Aorta (tissue), 5 donors: ENCODE measurements at regions not wholly inside any gene's neighbourhood (a gene's known extent, or its start where the extent isn't known, plus 50 kb on each side); places are given as distances from the start of the nearest gene placed in this dataset.

Source experiments
- ATAC-seq: fragments of 200-7000 bp; cut with Tn5 transposase; one replicate; pipeline ENCODE4 v1.9.1; 2022; ENCODE audit warnings: moderate library complexity; ENCODE audit not compliant: low FRiP score
- DNase-seq, 2 donors: peaks; one replicate each; pipeline ENCODE4 v3.0.0-alpha.2; 2020
- H3K27ac ChIP-seq, 2 donors: one replicate each; pipeline ENCODE4 v1.5.1; 2013; ENCODE audit warnings: low read length in 2 of 2, mild to moderate bottlenecking in 2 of 2, moderate library complexity in 2 of 2, control low read depth in 1 of 2, inconsistent platforms in 1 of 2, low read depth in 1 of 2
- H3K27me3 ChIP-seq, 2 donors: one replicate each; pipeline ENCODE4 v1.6.1; 2013; ENCODE audit warnings: control low read depth in 1 of 2, low read length in 1 of 2, mild to moderate bottlenecking in 1 of 2, moderate library complexity in 1 of 2; ENCODE audit not compliant: insufficient read depth in 2 of 2, control insufficient read depth in 1 of 2
- H3K36me3 ChIP-seq, 2 donors: one replicate each; pipeline ENCODE4 v1.6.1; 2013; ENCODE audit warnings: control low read depth in 1 of 2, low read length in 1 of 2, mild to moderate bottlenecking in 1 of 2; ENCODE audit not compliant: insufficient read depth in 2 of 2, control insufficient read depth in 1 of 2
- H3K4me1 ChIP-seq, 2 donors: one replicate each; pipeline ENCODE4 v1.6.1; 2013; ENCODE audit warnings: low read length in 2 of 2, control low read depth in 1 of 2, mild to moderate bottlenecking in 1 of 2, moderate library complexity in 1 of 2; ENCODE audit not compliant: insufficient read depth in 2 of 2, control insufficient read depth in 1 of 2
- H3K4me3 ChIP-seq, 2 donors: one replicate each; pipeline ENCODE4 v1.5.1; 2013; ENCODE audit warnings: low read length in 2 of 2, control low read depth in 1 of 2, mild to moderate bottlenecking in 1 of 2
- H3K9me3 ChIP-seq: one replicate; pipeline ENCODE4 v1.6.1; 2013; ENCODE audit warnings: mild to moderate bottlenecking, low read length; ENCODE audit not compliant: control insufficient read depth
- WGBS, 2 donors: extraction: QIAGEN DNeasy Blood & Tissue Kit; methylation state at CpG; one replicate each; pipeline ENCODE4 v1.1.7; 2013; 5-methylcytosine and 5-hydroxymethylcytosine counted together
- intact Hi-C, 2 donors: fragments of 100-400 bp; cut with DNase I; formaldehyde crosslinking; loops; one replicate each; pipeline versions ENCODE4 v1.14.2 to v1.15.0; 2022
- donor health status: healthy with polysubstance abuse.
- donor health status: Bipolar disorder and iron deficiency.
- donor health status: DM: no; HTN: no; CAD: no.
- donor health status: DM: no; HTN: no; CAD: no.
- donor health status: DM: yes; HTN: yes; CAD: no.

DNA sequence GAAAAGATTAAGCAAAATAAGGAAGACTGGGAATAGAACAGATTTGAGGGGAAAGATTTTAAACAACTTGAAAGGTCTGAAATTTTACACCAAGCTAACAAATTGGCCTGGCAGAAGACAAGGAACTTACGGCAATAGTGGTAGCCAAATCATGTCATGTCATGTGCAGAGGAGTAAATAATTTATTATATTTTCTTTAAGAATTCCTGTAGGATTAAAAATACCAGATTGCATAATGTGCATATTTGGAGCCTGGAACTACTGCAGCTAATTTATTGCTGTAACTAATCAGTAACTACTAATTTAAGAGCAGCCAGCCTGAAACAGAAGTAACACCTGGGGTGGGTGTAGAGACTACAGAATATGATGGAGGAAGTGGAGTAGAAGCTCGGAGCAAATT, 334.3 kb downstream of the TGFB2 start:
- no peaks in the 10 kb centered on the region for H3K27me3 ChIP-seq
- no peaks in the 10 kb centered on the region for H3K9me3 ChIP-seq
- ATAC-seq = no peak
- intact Hi-C loops = no loop called here
- no peak overlapping the region for H3K4me3 ChIP-seq
- H3K36me3 ChIP-seq = no peaks in the 10 kb centered on the region
- H3K27ac ChIP-seq = no peak overlapping the region
- WGBS, 2 donors = 79 to 92% methylated on average over 2 of the region's 2 CpGs
- H3K4me1 ChIP-seq = no peaks in the 10 kb centered on the region
- DNase-seq = no peak

DNA sequence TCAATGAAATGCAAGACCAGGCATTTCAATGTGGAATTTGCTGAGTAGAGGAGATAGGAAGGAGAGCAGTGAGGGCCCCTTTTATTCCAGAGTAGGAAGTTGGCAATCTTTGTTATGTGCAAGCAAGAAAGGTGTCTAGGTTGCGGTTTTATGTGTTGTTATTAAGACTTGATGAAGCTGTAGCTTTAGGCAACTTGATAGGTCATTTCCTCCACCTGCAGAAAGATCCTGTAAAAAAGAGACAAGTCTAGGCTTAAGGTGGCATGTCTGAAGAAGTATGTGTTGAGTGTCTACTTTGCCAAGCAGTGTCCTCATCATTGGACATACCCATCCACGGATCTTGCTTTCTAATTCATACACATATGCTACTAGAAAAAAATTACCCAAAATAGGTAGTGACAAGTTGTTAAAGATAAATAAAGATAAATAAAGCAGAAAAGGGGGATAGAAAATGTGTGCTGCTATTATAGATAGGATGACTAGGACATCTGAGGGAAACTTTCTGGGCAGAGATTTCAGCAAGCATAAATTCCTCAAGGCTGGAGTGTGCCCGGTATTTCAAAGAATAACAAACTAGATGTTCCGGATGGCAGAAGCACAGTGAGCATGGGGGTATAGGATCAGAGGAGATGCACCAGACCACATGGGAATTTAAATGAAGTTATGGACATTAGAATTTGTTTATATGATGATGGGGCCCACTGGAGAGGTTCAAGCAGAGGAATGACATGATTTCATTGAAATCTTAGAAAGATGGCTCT, 335.0 kb downstream of the TGFB2 start:
- intact Hi-C loops = no loop called here
- H3K27ac ChIP-seq = no peak overlapping the region

DNA sequence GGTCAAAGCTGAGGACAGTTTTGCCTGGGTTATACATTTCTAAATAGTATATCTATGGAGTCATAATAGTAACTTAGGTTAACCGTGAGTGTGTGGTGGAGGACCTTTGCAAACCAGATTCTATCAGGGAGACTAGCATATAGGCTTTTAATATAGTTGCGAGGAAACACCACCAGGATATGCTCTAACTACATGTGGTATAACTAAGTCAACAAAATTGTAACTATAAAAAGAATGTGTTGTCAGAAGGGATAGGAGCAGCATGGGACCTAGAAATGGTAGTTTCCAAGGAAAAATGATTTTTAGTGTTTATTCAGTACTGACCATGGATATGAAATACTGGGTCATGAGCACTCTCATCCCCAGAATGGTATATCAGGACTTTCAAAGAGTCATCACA, 338.1 kb downstream of the TGFB2 start:
- H3K9me3 ChIP-seq = no peaks in the 10 kb centered on the region
- H3K4me1 ChIP-seq = no peaks in the 10 kb centered on the region
- no peak for ATAC-seq
- H3K36me3 ChIP-seq = no peaks in the 10 kb centered on the region
- intact Hi-C loops = no loop called here
- WGBS, 2 donors = 45 to 67% methylated on average over 2 of the region's 2 CpGs
- DNase-seq = no peak
- H3K4me3 ChIP-seq = no peak overlapping the region
- no peak overlapping the region for H3K27ac ChIP-seq
- no peaks in the 10 kb centered on the region for H3K27me3 ChIP-seq

More for the DNA sequence above, 335.0 kb downstream of the TGFB2 start:
- WGBS, 2 donors = 48 to 52% methylated on average over 4 of the region's 4 CpGs
- H3K4me1 ChIP-seq = no peaks in the 10 kb centered on the region
- H3K27me3 ChIP-seq = no peaks in the 10 kb centered on the region
- H3K9me3 ChIP-seq = no peaks in the 10 kb centered on the region
- no peaks in the 10 kb centered on the region for H3K36me3 ChIP-seq
- ATAC-seq (no peak), DNase-seq (no peak)
- H3K4me3 ChIP-seq = no peak overlapping the region

DNA sequence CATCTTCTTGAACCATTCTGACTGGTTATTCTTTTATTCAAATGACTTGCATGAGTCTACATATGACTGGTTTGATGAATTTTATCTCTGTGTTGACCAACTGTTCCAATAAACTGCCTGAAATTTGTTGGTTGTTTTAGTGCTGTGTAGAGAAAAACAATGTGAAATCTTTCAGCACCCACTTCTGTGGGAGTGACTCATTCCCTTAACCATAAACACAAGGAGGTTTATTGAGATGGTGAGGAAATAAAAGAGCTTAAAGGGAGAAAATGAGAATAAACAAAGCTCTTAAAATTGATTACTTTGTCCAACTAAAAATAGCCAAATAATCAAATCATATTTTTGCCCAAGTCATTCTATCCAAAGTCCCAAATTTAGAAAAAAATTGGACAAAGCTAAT, 341.1 kb downstream of the TGFB2 start:
- Histone ChIP-seq H3K9me3 (peaks cover 2% of the 10 kb centered on the region), H3K27me3 (no peaks in the 10 kb centered on the region), H3K27ac (no peak overlapping the region), H3K4me1 (no peaks in the 10 kb centered on the region), H3K36me3 (no peaks in the 10 kb centered on the region), H3K4me3 (no peak overlapping the region)
- ATAC-seq (no peak), DNase-seq (no peak)
- intact Hi-C loops = no loop called here

DNA sequence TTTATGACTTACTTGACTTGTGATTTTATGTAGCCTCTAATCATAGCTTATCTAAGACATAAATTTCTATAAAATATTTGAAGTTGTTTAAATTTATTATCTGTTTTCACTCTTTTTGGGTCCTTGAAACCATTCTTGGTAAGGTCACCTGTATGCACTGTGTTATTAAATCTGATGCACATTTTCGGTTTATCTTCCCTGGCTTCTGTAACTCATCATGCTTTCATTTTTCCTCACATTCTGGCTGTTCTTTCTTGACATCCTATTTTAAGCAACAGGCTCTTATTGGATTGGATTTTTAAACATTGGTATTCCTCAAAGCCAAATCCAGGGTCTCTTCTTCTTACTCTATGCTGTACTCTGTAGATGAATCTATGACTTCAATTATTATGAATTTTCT, 341.6 kb downstream of the TGFB2 start:
- H3K4me3 ChIP-seq = no peak overlapping the region
- no peaks in the 10 kb centered on the region for H3K27me3 ChIP-seq
- peaks cover 2% of the 10 kb centered on the region for H3K9me3 ChIP-seq
- H3K36me3 ChIP-seq = no peaks in the 10 kb centered on the region
- intact Hi-C loops = no loop called here
- no peak overlapping the region for H3K27ac ChIP-seq
- no peak for DNase-seq
- 93 to 94% methylated on average over 1 of the region's 1 CpG for WGBS, 2 donors
- ATAC-seq = no peak
- H3K4me1 ChIP-seq = no peaks in the 10 kb centered on the region

DNA sequence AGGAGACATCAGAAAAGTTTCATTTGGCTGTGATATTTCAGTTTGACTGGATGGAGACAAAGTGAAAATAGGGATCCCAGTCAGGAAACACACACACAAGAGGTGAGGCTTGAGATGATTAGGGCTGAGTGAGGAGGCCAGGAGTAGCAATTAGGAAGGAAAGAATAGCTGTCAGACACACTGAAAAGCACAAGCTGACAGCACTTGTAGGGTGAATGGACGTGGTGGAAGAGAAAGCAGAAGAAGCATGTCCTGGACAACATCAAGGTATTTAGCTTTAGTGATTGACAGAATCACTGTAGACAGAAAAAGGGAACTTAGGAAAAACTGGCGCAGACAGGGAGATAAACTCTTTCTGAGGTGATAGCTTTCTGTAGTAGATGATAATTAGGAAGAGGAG, 347.7 kb downstream of the TGFB2 start:
- Histone ChIP-seq H3K27ac (no peak overlapping the region), H3K4me3 (no peak overlapping the region), H3K4me1 (peaks cover 0 to 4% of the 10 kb centered on the region in 2 donors), H3K36me3 (no peaks in the 10 kb centered on the region), H3K9me3 (peaks cover 2% of the 10 kb centered on the region), H3K27me3 (no peaks in the 10 kb centered on the region)
- ATAC-seq (no peak), DNase-seq (no peak)
- WGBS, 2 donors = 91 to 95% methylated on average over 2 of the region's 2 CpGs
- intact Hi-C loops = no loop called here

DNA sequence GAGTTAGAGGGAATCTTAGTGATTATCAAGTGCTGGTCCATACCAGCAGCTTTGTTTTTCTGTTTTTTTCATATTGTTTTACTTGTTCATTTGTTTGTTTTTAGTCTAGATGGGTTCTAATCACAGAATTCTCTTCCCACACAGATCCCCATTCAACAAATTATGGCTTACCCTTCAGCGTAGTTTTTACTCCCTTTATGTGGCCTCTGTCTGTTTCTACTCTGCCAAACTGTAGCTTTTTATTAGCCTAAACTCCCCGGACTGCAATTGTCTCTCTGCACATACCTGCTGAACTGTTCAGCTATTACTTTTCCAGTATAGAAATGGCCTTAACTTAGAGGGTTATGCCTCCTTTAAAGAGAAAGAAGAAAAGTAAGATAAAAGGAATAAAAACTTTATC, 348.5 kb downstream of the TGFB2 start:
- DNase-seq = no peak
- ATAC-seq = no peak
- H3K9me3 ChIP-seq = peaks cover 2% of the 10 kb centered on the region
- WGBS, 2 donors = 40 to 46% methylated on average over 2 of the region's 2 CpGs
- no peak overlapping the region for H3K27ac ChIP-seq
- peaks cover 0 to 4% of the 10 kb centered on the region in 2 donors for H3K4me1 ChIP-seq
- H3K36me3 ChIP-seq = no peaks in the 10 kb centered on the region
- H3K4me3 ChIP-seq = no peak overlapping the region
- intact Hi-C loops = no loop called here
- no peaks in the 10 kb centered on the region for H3K27me3 ChIP-seq

DNA sequence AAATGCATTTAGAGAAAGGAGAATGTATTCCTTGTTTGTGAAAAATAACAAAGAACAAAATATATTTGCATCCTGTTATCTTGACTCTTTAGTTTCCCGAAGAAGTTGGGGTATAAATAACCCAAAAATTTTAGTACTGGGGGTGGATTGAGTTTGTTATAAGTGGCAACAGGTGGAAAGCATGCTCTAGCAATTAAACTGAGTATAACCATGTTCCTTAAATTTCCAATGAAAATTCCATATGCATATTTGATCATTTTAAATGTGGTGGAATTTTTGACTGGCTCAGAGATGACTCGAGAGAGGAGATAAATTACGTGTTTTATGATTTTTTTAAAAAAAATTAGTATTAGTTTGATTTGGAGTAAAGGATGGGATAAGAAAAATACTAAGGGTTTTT, 348.9 kb downstream of the TGFB2 start:
- no peak overlapping the region for H3K4me3 ChIP-seq
- no peaks in the 10 kb centered on the region for H3K36me3 ChIP-seq
- intact Hi-C loops = no loop called here
- no peak for DNase-seq
- H3K9me3 ChIP-seq = peaks cover 2% of the 10 kb centered on the region
- H3K27me3 ChIP-seq = no peaks in the 10 kb centered on the region
- peaks cover 0 to 4% of the 10 kb centered on the region in 2 donors for H3K4me1 ChIP-seq
- ATAC-seq = no peak
- 16 to 28% methylated on average over 3 of the region's 3 CpGs for WGBS, 2 donors
- H3K27ac ChIP-seq = no peak overlapping the region

DNA sequence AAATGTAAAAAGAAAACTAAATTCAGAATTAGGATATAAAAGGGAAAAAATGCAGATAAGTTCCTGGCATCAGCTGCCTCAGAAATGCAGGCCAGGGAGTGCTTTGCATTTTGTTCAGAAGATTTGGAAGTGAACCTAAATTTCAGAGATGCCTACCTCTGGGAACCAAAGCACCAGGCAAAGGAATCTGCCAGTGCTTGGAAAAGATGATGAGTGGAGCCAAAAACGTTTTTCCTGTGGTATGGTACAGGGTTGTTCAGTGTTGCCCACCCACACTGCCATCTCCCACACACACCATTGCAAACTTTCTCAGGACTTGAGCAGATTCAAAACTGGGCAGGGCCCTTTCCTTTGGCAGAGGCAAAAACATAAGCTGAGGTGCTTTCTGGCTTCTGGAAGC, 349.5 kb downstream of the TGFB2 start:
- intact Hi-C loops = no loop called here

More for the DNA sequence above, 349.5 kb downstream of the TGFB2 start:
- no peak for ATAC-seq
- peaks cover 2% of the 10 kb centered on the region for H3K9me3 ChIP-seq
- H3K27ac ChIP-seq = no peak overlapping the region
- no peaks in the 10 kb centered on the region for H3K27me3 ChIP-seq
- no peak overlapping the region for H3K4me3 ChIP-seq
- H3K36me3 ChIP-seq = no peaks in the 10 kb centered on the region
- 2 to 4% methylated on average over 1 of the region's 1 CpG for WGBS, 2 donors
- peaks cover 0 to 4% of the 10 kb centered on the region in 2 donors for H3K4me1 ChIP-seq
- no peak for DNase-seq
